ENCODE measurements at regions not wholly inside any gene's neighbourhood (a gene's known extent, or its start where the extent isn't known, plus 50 kb on each side); places are given as distances from the start of the nearest gene placed in this dataset.

GRCh38 chr4:59314637-59315036, 1885.5 kb upstream of the ADGRL3 start:
- Mint-ChIP-seq H3K27ac (ENCODE audit: low read depth) (no peak overlapping the region), H3K36me3 (ENCODE audit: insufficient read depth) (no peaks in the 10 kb centered on the region), H3K4me1 (no peaks in the 10 kb centered on the region), H3K27me3 (no peaks in the 10 kb centered on the region), H3K4me3 (no peak overlapping the region), H3K9me3 (peaks cover 18% of the 10 kb centered on the region)
- no peak for ATAC-seq (replicated peaks; ENCODE audit: extremely low read depth, poor library complexity, severe bottlenecking)
- DNase-seq (ENCODE audit: low spot score in 2 of 2): no peak

- H3K36me3 Mint-ChIP-seq (ENCODE audit: insufficient read depth): no peaks in the 10 kb centered on the region
- no peak for ATAC-seq (replicated peaks; ENCODE audit: extremely low read depth, poor library complexity, severe bottlenecking)
- no peaks in the 10 kb centered on the region for H3K4me1 Mint-ChIP-seq
- no peak overlapping the region for H3K4me3 Mint-ChIP-seq
- H3K27ac Mint-ChIP-seq (ENCODE audit: low read depth): no peak overlapping the region
- peaks cover 21% of the 10 kb centered on the region for H3K9me3 Mint-ChIP-seq
- DNase-seq (ENCODE audit: low spot score in 2 of 2): no peak
- H3K27me3 Mint-ChIP-seq: no peaks in the 10 kb centered on the region
These were observed 1860.5 kb upstream of the ADGRL3 start for GRCh38 chr4:59339631-59340030.

DNA sequence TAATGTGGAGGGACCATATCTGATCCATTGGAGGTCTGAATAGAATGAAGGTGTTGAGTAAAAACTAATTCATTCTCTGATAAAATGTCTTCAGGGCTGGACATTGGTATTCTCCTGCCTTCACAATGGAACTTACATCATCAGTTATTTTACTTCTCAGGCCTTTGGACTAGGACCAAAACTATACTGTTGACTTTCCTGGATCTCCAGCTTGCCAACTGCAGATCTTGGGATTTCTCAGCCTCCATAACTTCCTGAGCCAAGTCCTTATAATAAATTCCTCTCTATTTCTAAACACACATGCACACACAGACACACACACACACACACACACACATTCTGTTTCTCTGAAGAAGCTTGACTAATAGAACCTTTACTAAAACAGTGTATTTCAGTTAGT, 1858.6 kb upstream of the ADGRL3 start:
- Mint-ChIP-seq H3K4me3 (no peak overlapping the region), H3K9me3 (peaks cover 27% of the 10 kb centered on the region), H3K27ac (ENCODE audit: low read depth) (no peak overlapping the region), H3K4me1 (no peaks in the 10 kb centered on the region), H3K27me3 (no peaks in the 10 kb centered on the region), H3K36me3 (ENCODE audit: insufficient read depth) (no peaks in the 10 kb centered on the region)
- DNase-seq (ENCODE audit: low spot score in 2 of 2) (no peak), ATAC-seq (replicated peaks; ENCODE audit: extremely low read depth, poor library complexity, severe bottlenecking) (no peak)

- H3K27me3 Mint-ChIP-seq: no peaks in the 10 kb centered on the region
- H3K4me1 Mint-ChIP-seq: no peaks in the 10 kb centered on the region
- H3K4me3 Mint-ChIP-seq: no peak overlapping the region
- DNase-seq (ENCODE audit: low spot score in 2 of 2) (no peak), ATAC-seq (replicated peaks; ENCODE audit: extremely low read depth, poor library complexity, severe bottlenecking) (no peak)
- H3K36me3 Mint-ChIP-seq (ENCODE audit: insufficient read depth): no peaks in the 10 kb centered on the region
- peaks cover 12% of the 10 kb centered on the region for H3K9me3 Mint-ChIP-seq
- H3K27ac Mint-ChIP-seq (ENCODE audit: low read depth): no peak overlapping the region
These were observed 1851.2 kb upstream of the ADGRL3 start for GRCh38 chr4:59348949-59349348.

GRCh38 chr4:59369229-59369628, 1830.9 kb upstream of the ADGRL3 start:
- DNase-seq (ENCODE audit: low spot score in 2 of 2) (no peak), ATAC-seq (replicated peaks; ENCODE audit: extremely low read depth, poor library complexity, severe bottlenecking) (no peak)
- Mint-ChIP-seq H3K27ac (ENCODE audit: low read depth) (no peak overlapping the region), H3K9me3 (peaks cover 4% of the 10 kb centered on the region), H3K4me3 (no peak overlapping the region), H3K36me3 (ENCODE audit: insufficient read depth) (no peaks in the 10 kb centered on the region), H3K27me3 (no peaks in the 10 kb centered on the region), H3K4me1 (no peaks in the 10 kb centered on the region)

DNA sequence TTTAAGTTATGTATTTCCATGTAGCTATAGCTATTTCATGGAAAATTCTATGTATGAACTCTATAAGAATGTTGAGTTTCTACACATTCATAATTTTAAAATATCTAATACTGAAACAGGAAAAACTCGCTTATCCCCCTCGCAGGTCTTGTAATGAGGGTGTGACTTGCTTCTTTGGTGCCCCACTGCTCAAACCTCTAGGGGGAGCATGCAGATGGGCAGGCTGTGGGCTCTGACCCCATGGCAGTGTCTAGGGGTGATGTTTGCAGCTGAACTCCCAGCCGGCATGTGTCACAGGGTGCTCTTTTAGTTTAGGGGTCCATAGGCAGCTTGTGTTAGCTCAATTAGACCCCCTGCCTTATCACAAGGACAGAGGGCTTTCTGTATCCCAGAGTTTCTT, 1825.7 kb upstream of the ADGRL3 start:
- Mint-ChIP-seq H3K9me3 (peaks cover 14% of the 10 kb centered on the region), H3K27me3 (no peaks in the 10 kb centered on the region), H3K4me3 (no peak overlapping the region)

DNA sequence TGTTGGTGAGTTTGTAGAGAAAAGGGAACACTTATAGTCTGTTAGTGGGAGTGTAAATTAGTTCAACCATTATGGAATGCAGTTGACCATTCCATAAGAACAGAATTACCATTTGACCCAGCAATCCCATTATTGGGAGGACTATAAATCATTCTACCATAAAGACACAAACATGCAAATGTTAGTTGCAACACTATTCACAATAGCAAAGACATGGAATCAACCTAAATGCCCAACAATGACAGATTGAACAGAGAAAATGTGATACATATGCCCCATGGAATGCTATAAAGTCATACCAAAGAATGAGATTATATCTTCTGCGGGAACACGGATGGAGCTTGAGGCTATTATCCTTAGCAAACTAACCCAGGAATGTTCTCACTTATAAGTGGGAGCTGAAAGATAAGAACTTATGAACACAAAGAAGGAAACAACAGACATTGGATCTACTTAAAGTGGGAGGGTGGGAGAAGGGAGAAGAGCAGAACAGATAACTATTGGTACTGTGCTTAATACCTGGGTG, 1819.2 kb upstream of the ADGRL3 start:
- H3K4me3 Mint-ChIP-seq: no peak overlapping the region
- H3K9me3 Mint-ChIP-seq: peaks cover 7% of the 10 kb centered on the region
- DNase-seq (ENCODE audit: low spot score in 2 of 2) (no peak), ATAC-seq (replicated peaks; ENCODE audit: extremely low read depth, poor library complexity, severe bottlenecking) (no peak)
- no peaks in the 10 kb centered on the region for H3K36me3 Mint-ChIP-seq (ENCODE audit: insufficient read depth)
- H3K27me3 Mint-ChIP-seq: no peaks in the 10 kb centered on the region
- H3K27ac Mint-ChIP-seq (ENCODE audit: low read depth): no peak overlapping the region
- no peaks in the 10 kb centered on the region for H3K4me1 Mint-ChIP-seq

More for the DNA sequence above, 1825.7 kb upstream of the ADGRL3 start:
- ATAC-seq (replicated peaks; ENCODE audit: extremely low read depth, poor library complexity, severe bottlenecking) (no peak), DNase-seq (ENCODE audit: low spot score in 2 of 2) (no peak)
- no peak overlapping the region for H3K27ac Mint-ChIP-seq (ENCODE audit: low read depth)
- no peaks in the 10 kb centered on the region for H3K36me3 Mint-ChIP-seq (ENCODE audit: insufficient read depth)
- no peaks in the 10 kb centered on the region for H3K4me1 Mint-ChIP-seq

GRCh38 chr4:59381591-59381990, 1818.5 kb upstream of the ADGRL3 start:
- no peak for DNase-seq (ENCODE audit: low spot score in 2 of 2)
- no peak for ATAC-seq (replicated peaks; ENCODE audit: extremely low read depth, poor library complexity, severe bottlenecking)
- H3K4me1 Mint-ChIP-seq: no peaks in the 10 kb centered on the region
- H3K36me3 Mint-ChIP-seq (ENCODE audit: insufficient read depth): peaks cover under 1% of the 10 kb centered on the region
- no peak overlapping the region for H3K27ac Mint-ChIP-seq (ENCODE audit: low read depth)
- H3K9me3 Mint-ChIP-seq: no peaks in the 10 kb centered on the region
- no peaks in the 10 kb centered on the region for H3K27me3 Mint-ChIP-seq
- no peak overlapping the region for H3K4me3 Mint-ChIP-seq

DNA sequence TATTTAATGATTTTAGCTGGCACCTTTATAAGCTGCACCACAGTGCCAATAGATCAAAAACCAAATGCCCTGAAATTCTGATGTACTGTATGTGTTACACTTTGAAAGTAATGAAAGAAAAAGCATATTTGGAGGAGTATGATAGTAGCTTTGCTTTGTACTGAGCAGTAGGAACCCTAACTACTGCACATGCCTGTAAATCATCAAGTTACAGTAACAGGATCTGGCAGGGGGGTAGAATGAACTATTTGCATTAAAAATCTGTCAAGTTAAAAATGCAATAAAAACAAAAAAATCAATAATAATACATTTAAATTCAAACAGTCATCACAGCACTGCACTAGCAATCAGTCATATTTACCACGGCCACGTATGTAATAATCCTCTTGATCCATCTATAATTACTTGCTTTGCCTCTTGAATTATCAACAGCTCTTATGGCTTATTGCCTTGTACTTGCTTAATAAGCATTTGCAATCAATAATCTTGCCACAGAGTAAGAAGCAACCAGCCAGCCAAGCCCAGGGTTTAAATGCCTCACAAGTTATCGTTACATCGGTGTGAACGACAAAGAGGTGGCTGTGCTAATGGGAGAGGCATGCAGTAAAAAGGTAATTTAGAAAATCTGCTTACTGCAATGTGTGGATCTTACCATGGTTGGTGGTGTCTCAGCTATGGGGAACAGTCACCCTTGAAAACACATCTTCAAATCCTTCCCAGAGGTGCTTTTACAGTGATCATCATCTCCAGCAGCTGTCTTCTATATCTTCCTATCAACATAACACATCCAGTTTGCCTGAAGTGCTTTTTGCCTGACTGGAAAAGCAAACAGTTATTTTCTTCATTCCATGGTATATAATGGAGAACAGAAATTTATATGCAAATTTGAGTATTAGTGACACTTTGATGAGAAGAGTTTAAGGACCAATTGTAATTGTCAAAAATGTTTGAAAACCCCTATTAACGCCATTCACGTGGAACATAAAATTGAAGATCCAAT, 1812.1 kb upstream of the ADGRL3 start:
- Mint-ChIP-seq H3K4me3 (no peak overlapping the region), H3K9me3 (peaks cover 2% of the 10 kb centered on the region), H3K4me1 (no peaks in the 10 kb centered on the region), H3K27ac (ENCODE audit: low read depth) (no peak overlapping the region), H3K27me3 (no peaks in the 10 kb centered on the region), H3K36me3 (ENCODE audit: insufficient read depth) (peaks cover 2% of the 10 kb centered on the region)
- DNase-seq (ENCODE audit: low spot score in 2 of 2): no peak
- ATAC-seq (replicated peaks; ENCODE audit: extremely low read depth, poor library complexity, severe bottlenecking): no peak

DNA sequence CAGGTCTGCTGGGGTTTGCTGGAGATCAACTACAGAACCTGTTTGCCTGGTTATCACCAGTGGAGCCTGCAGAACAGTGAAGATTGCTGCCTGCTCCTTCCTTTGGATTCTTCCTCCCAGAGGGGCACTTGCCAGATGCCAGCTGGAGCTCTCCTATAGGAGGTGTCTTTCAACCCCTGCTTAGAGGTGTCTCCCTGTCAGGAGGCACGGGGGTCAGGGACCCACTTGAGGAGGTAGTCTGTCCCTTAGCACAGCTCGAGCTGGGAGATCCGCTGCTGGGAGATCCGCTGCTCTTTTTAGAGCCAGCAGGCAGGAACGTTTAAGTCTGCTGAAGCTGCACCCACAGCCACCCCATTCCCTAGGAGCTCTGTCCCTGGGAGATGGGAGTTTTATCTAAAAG, 1806.3 kb upstream of the ADGRL3 start:
- Mint-ChIP-seq H3K27me3 (no peaks in the 10 kb centered on the region), H3K4me3 (no peak overlapping the region), H3K36me3 (ENCODE audit: insufficient read depth) (no peaks in the 10 kb centered on the region), H3K27ac (ENCODE audit: low read depth) (no peak overlapping the region), H3K9me3 (peaks cover 21% of the 10 kb centered on the region), H3K4me1 (no peaks in the 10 kb centered on the region)
- no peak for ATAC-seq (replicated peaks; ENCODE audit: extremely low read depth, poor library complexity, severe bottlenecking)
- no peak for DNase-seq (ENCODE audit: low spot score in 2 of 2)

- Mint-ChIP-seq H3K4me3 (no peak overlapping the region), H3K9me3 (peaks cover 18% of the 10 kb centered on the region), H3K27ac (ENCODE audit: low read depth) (no peak overlapping the region), H3K4me1 (no peaks in the 10 kb centered on the region), H3K27me3 (no peaks in the 10 kb centered on the region), H3K36me3 (ENCODE audit: insufficient read depth) (no peaks in the 10 kb centered on the region)
- DNase-seq (ENCODE audit: low spot score in 2 of 2): no peak
- ATAC-seq (replicated peaks; ENCODE audit: extremely low read depth, poor library complexity, severe bottlenecking): no peak
These were observed 1799.8 kb upstream of the ADGRL3 start for GRCh38 chr4:59400334-59400733.

DNA sequence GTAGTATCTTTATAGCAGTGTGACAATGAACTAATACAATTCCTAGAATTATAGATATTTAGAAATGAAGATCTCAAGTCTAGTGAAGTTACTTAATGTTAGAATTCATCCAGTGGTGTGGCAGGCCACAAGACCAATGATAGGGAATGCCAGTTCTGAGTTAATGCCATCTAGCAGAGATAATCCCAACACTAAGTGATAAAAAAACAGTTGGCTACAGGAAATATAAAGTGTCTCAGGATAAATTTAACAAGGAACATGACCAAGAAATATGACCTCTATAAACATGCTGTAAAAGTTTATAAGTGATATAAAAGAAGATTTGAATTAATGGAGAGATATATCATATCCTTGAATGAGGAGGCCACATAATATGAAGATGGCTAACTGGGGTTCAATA, 1790.5 kb upstream of the ADGRL3 start:
- no peak overlapping the region for H3K4me3 Mint-ChIP-seq
- H3K4me1 Mint-ChIP-seq: no peaks in the 10 kb centered on the region
- DNase-seq (ENCODE audit: low spot score in 2 of 2): no peak
- H3K9me3 Mint-ChIP-seq: peaks cover 2% of the 10 kb centered on the region
- no peaks in the 10 kb centered on the region for H3K36me3 Mint-ChIP-seq (ENCODE audit: insufficient read depth)
- H3K27ac Mint-ChIP-seq (ENCODE audit: low read depth): no peak overlapping the region
- no peaks in the 10 kb centered on the region for H3K27me3 Mint-ChIP-seq
- no peak for ATAC-seq (replicated peaks; ENCODE audit: extremely low read depth, poor library complexity, severe bottlenecking)

- ATAC-seq (replicated peaks; ENCODE audit: extremely low read depth, poor library complexity, severe bottlenecking) (no peak), DNase-seq (ENCODE audit: low spot score in 2 of 2) (no peak)
- no peak overlapping the region for H3K27ac Mint-ChIP-seq (ENCODE audit: low read depth)
- peaks cover 9% of the 10 kb centered on the region for H3K9me3 Mint-ChIP-seq
- H3K4me3 Mint-ChIP-seq: no peak overlapping the region
- no peaks in the 10 kb centered on the region for H3K36me3 Mint-ChIP-seq (ENCODE audit: insufficient read depth)
- no peaks in the 10 kb centered on the region for H3K27me3 Mint-ChIP-seq
- H3K4me1 Mint-ChIP-seq: no peaks in the 10 kb centered on the region
These were observed 1787.4 kb upstream of the ADGRL3 start for GRCh38 chr4:59412739-59413138.
